ENCODE measurements at regions not wholly inside any gene's neighbourhood (a gene's known extent, or its start where the extent isn't known, plus 50 kb on each side); places are given as distances from the start of the nearest gene placed in this dataset.

GRCh38 chr5:136423944-136424606 is 58.7 kb upstream of the TRPC7 start:
- TF ChIP-seq CTCF (IDR thresholded peaks at IDR 0.05) (no peak), POLR2A (IDR thresholded peaks at IDR 0.05) (no peak), POLR2AphosphoS5 (IDR thresholded peaks at IDR 0.05) (no peak)

All from prostate gland (tissue), 2 donors.